ENCODE measurements at regions not wholly inside any gene's neighbourhood (a gene's known extent, or its start where the extent isn't known, plus 50 kb on each side); places are given as distances from the start of the nearest gene placed in this dataset.

GRCh38 chr10:57053530-57053929 lies 692.5 kb upstream of the ZWINT start:
- TF ChIP-seq CTCF (IDR thresholded peaks at IDR 0.05) (no peak), POLR2AphosphoS5 (IDR thresholded peaks at IDR 0.05; ENCODE audit: low read depth, low read length) (no peak)

Measured in Panc1 (cell line).